ENCODE measurements at regions not wholly inside any gene's neighbourhood (a gene's known extent, or its start where the extent isn't known, plus 50 kb on each side); places are given as distances from the start of the nearest gene placed in this dataset.

- no peak overlapping the region for H3K4me3 ChIP-seq (ENCODE audit: low read depth in 2 of 2, low read length in 1 of 2)
- 83% methylated on average over 4 of the region's 5 CpGs for WGBS (ENCODE audit: low lambda C conversion rate)
- CTCF ChIA-PET = interaction anchor here (1.4 to 4.7 kb wide), 2 partner anchors 9 to 207 kb away, joined by 3 to 15 read pairs; no protein-coding TSS in a partner anchor
Measured at GRCh38 chr5:148750614-148751013, 75.8 kb upstream of the ADRB2 start.

More at GRCh38 chr5:148750614-148751013, 75.8 kb upstream of the ADRB2 start:
- no peaks in the 10 kb centered on the region for H3K27me3 ChIP-seq (ENCODE audit: insufficient read depth)
- H4K20me1 ChIP-seq (ENCODE audit: insufficient read depth) = no peaks in the 10 kb centered on the region
- H3K9me2 ChIP-seq = no peaks in the 10 kb centered on the region
- no peak overlapping the region for H3K4me2 ChIP-seq
- no peak overlapping the region for H2AFZ ChIP-seq (ENCODE audit: low read depth)
- no peak for TF ChIP-seq RCOR1 (IDR thresholded peaks at IDR 0.05; ENCODE audit: low read length)
- TF ChIP-seq PBX3 (IDR thresholded peaks at IDR 0.05) = no peak
- TF ChIP-seq REST (IDR thresholded peaks at IDR 0.05; ENCODE audit: low read depth, low read length) = no peak
- TF ChIP-seq ELF1 (IDR thresholded peaks at IDR 0.05) = no peak
- TF ChIP-seq IRF3 (IDR thresholded peaks at IDR 0.05; ENCODE audit: low read depth, low read length) = no peak
- TF ChIP-seq RXRA (IDR thresholded peaks at IDR 0.05; ENCODE audit: borderline replicate concordance, low read depth) = no peak
- no peak for TF ChIP-seq POLR2AphosphoS5 (IDR thresholded peaks at IDR 0.05; ENCODE audit: low read depth, low read length)
- TF ChIP-seq SMC3 (IDR thresholded peaks at IDR 0.05; ENCODE audit: low read depth, low read length) = no peak
- H3K79me2 ChIP-seq (ENCODE audit: insufficient read depth) = no peaks in the 10 kb centered on the region
- H3K36me3 ChIP-seq (replicated peaks in 1 of 2; ENCODE audit: control insufficient read depth in 1 of 2, insufficient read depth in 2 of 2, low read length in 1 of 2) = no peaks in the 10 kb centered on the region
- H3K4me1 ChIP-seq (ENCODE audit: control insufficient read depth in 1 of 2, insufficient read depth in 2 of 2, low read depth in 1 of 2, low read length in 1 of 2) = no peaks in the 10 kb centered on the region
- no peak overlapping the region for H3K9ac ChIP-seq
- H3K27ac ChIP-seq (ENCODE audit: low read depth in 2 of 2, low read length in 1 of 2) = no peak overlapping the region
- 0 out of 2 replicates have a peak, but pooled peaks cover 6% of the 10 kb centered on the region for H3K9me3 ChIP-seq
- POLR2A ChIA-PET = interaction anchor here (0.7 kb wide), 1 partner anchor 27 kb away, joined by 7 read pairs; no protein-coding TSS in a partner anchor
- H3F3A ChIP-seq (replicated peaks; ENCODE audit: insufficient read depth) = peaks cover 4% of the 10 kb centered on the region
- DNase-seq = no peak
